ENCODE measurements at regions not wholly inside any gene's neighbourhood (a gene's known extent, or its start where the extent isn't known, plus 50 kb on each side); places are given as distances from the start of the nearest gene placed in this dataset.

GRCh38 chr18:73340135-73340977 is 472.6 kb upstream of the NETO1 start:
- TF ChIP-seq CTCF (IDR thresholded peaks at IDR 0.05), result no peak
- no peak for TF ChIP-seq POLR2A (IDR thresholded peaks at IDR 0.05)
- no peak for TF ChIP-seq POLR2AphosphoS5 (IDR thresholded peaks at IDR 0.05)
- no peak for TF ChIP-seq EP300 (IDR thresholded peaks at IDR 0.05)

Data from gastroesophageal sphincter (tissue), 3 donors.